ENCODE measurements at regions not wholly inside any gene's neighbourhood (a gene's known extent, or its start where the extent isn't known, plus 50 kb on each side); places are given as distances from the start of the nearest gene placed in this dataset.

DNA sequence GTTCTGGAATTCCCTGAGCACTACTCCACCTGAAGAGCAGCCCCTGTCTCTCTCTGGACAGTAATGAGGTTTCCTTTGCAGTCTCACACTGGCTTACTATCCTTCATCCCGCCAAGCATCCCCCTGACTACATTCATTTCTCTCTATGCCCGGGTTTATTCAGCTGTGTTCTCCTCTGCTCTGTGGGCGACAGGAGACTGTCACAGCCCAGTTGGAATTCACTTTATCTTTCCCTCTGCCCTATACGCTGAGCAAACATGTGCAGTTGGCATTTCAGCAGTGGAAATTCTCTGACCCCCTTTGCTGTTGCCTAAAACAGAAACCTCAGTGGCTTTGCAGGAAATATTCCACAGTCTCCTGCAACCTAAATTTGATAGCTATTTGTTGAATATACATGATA, 83.5 kb upstream of the MAX start:
- no peak for DNase-seq (ENCODE audit: low read depth)

DNA sequence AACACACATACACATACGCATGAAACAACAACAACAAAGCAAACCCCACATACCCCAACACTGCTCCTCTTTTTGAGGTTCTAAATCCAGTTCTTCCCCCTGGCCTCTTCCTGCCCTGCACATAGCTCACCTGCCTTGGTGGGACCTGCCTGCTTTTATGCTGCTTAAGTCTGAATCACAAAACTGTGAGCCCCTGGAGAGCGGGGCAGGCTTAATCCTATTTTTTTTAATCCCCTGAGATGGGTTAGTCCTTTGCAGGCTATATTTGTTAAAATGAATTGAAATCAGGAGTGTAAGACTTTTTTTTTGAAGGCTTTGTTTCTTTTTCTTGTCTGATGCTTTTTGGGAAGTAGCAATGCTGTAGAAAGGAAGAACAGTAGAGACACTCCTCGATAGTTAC, 84.6 kb upstream of the MAX start:
- DNase-seq (ENCODE audit: low read depth) = no peak

DNA sequence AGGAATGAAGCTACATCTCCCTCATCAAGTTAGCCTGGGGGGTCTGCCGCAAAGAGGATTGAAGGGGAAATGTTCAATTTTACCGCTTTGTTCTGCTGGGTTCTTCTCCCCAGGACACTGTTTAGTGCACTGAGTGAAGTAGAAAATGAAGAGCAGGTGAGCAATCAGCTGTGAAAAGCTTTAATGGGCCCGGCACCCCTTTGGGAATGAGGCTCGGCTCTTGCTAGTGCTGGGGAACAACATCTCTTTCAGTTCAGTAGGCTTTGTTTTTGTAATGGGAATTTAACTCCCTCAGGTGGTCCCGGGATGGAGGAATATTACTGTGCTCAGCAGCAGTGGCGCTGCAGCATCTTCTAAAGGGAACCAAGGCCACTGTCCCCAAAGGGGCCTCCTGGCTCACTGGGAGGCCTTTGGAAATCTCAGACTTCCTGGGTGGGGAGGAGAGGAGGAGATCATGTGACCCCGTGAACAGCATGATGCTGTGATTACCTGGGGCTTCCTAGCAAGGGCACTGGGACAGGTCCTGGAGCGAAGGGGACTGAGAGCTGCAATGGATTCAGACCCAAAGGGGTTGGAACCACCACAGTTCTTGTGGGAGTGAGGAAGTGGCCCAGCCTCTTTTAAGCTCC, 85.2 kb upstream of the MAX start:
- no peak for DNase-seq (ENCODE audit: low read depth)

DNA sequence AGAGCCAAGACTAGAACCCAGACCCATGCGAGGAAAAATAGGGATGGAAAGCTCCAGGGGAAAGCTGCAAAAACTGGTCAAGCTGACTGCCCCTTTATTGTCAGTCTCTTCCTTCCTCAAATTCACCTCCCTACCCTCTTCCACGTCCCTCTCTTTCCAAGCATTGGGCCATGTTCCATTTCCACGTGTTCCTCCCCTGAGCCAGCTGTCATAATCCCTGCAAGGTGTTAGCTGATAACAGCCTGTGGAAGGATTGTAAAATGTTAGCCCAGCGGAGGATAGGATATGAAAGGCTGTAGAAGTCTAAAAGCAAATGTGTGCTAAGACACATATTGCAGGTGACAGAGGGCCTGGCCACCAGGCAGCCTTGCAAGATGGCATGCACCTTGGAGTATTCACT, 88.0 kb upstream of the MAX start:
- DNase-seq (ENCODE audit: low read depth) = no peak

- DNase-seq (ENCODE audit: low read depth) = no peak
These were observed 89.4 kb upstream of the MAX start for GRCh38 chr14:65191716-65192115.

DNA sequence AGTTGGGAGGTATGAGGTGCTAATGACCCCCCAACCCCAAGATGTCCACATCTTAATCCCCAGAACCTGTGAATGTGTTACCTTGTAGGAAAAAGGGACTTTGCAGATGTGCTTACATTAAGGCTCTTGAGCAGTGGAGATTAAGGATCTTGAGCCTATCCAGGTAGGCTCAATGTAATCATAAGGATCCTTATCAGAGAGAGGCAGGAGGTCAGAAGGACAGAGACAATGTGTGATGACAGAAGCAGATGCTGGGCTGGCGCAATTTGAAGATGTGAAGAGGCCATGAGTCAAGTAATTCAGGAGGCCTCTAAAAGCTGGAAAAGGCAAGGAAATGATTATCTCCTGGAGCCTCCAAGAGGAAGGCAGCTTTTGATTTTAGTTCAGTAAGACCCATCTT, 90.4 kb upstream of the MAX start:
- DNase-seq (ENCODE audit: low read depth) = no peak

DNA sequence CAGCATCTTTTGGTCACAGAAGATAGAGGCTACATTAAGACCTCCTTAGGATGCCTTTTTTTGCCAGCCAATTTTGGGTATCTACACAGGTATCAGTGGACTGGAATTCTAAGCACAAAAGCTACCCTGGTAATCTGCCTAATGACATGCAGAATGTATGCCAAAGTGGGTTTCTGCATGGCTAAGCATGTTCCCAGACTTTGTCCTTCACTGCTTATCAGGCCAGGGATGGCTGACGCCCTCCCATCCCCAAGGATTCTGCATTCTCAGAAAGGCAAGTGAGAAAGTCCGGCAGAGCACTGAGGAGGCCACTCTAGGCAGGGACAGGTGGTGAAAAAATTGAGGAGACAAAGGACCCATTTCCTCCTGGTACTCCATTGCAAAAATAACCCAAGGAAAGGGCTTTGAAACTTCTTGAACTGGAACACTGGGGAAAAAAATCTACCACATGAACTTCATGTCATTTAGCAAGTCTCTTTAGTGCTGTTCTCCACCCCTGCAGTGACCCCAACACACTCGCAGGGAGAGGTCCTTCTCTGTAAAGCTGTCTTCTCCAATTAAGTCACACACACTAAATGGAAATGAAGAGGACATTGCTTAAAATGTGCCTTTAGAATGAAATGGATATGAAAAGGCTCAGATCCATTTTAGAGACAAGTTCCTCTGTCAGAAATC, 91.7 kb upstream of the MAX start:
- DNase-seq (ENCODE audit: low read depth) = no peak

GRCh38 chr14:65195042-65195719, 92.9 kb upstream of the MAX start:
- DNase-seq (ENCODE audit: low read depth) = no peak

DNA sequence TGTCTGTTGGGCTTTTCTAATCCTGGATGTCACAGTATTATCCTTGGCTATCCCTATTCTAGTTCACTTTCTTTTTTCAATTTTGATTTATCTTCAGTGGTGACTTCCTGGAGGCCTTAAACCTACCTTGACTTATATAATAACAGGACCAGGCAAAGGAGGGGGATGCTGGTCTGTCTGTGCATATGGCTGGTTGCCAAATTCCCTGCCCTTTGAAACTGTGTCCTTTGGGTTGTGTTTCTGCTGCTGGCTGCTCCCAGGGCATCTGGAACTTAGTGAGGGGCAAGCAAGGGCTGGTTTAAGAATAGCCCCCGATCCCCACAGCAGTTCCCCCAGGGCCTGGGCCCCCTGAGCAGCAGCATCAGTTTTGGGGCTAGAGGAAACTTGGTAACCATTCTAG, 96.0 kb upstream of the MAX start:
- DNase-seq (ENCODE audit: low read depth) = no peak

DNA sequence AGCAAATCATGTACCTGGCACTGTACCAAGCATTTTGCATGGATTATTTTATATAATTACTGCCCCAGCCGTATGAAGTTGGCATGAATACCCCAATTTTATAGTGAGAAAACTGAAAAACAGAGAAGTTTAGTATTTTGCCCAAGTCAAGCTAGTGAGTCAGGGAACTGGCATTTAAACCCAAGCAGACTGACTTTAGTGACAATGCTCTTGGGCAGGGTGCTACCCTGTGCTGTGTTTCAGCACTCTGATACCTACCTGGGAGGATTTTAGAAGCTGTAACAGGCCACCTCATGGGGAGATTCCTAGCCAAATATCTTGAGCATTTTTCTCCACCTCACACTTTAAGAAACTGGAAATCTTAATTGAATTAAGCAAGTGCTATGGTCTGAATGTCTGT, 98.1 kb upstream of the MAX start:
- DNase-seq (ENCODE audit: low read depth) = no peak

GRCh38 chr14:65203574-65203973, 101.3 kb upstream of the MAX start:
- DNase-seq (ENCODE audit: low read depth) = no peak

DNA sequence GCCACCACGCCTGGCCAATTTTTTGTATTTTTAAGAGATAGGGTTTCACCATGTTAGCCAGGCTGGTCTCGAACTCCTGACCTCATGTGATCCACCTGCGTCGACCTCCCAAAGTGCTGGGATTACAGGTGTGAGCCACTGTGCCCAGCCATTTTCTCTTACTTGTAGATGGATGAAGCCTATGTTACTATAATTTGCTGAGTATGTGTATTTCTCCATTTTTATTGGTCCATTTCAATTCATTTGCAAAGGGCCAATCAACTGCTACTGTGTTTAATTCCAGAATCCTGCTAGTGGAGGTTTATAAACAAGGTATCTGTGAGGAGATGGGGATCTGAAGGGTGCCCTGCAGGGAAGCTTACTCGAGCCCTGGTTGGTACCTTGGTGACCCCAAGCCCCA, 101.7 kb upstream of the MAX start:
- no peak for DNase-seq (ENCODE audit: low read depth)

DNA sequence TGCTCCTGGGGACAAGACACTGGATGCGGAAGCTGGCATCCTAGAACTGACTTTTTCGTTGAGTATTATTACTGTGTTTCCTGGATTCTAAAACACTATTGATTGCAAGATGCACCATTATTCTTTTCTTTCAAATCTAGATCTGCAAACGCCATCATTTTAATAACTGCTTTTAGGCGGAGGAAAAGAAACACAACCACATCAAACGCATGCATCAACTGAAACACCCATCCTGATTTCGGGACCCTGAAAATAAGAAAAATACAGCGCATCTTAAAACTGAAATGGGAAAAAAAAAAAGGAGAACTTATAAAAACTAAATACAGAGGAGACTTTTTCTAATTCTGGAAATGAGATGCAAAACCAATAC, 103.7 kb upstream of the MAX start:
- DNase-seq (ENCODE audit: low read depth) = no peak

DNA sequence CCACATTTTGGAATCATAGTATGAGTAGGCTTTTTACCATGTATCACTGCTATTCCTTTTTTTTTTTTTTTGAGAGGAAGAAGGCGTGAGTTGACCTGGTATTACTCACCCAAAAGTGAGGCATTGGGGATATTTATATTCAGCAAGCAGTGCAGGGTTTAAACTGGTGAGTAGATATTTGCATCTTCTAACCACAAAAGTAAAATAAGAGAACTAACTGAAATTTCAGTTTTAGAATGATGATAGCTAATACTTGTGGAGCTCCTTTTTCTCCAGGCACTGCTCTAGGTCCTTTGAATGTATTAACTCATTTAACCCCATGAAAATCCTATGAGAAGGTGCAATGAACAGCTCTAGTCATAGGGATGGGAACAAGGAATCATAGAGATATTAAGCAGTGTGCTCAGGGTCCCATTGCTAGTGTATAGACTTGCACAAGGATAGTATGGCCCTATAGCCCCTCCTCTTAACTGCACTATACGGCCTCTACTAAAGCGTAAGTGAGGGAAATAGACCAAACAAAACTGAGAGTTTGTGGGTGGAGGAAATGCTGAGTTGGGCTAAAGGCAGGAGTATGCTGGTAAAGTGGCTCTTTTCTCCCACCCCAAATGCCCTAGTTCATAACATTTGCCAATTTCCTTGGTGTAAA, 104.3 kb upstream of the MAX start:
- DNase-seq (ENCODE audit: low read depth) = peak; percentile 63

GRCh38 chr14:65208548-65208947, 106.2 kb upstream of the MAX start:
- DNase-seq (ENCODE audit: low read depth) = no peak

DNA sequence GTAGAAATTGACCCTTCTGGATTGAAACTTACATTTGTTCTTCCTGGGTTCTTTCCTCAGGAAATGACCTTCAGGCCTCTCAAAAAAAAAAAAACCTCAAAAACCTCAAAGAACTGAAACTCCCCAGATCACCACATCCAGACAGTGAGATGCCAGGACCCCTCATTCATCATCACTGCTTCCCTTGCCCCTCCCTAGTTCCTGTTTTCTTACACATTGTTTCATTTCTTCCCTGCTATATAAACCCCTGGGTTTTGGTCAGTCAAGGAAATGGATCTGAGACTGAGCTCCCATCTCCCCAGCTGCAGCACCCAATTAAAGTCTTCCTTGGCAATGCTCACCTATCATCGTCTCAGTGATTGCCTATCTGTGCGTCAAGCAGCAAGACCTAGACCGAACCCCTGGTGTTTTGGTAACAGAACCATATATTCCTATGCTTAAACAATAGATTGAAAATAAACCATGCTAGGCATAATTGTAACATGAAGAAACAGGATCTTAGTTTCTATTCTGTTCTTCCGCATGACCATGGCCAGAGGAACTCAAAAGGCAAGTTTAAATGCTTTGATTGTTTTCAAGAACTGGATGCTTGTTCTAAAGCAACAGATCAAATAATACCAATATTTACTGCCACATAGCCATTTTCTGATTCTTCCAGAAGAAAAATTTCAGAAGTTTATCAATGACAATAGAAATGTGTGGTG, 108.0 kb upstream of the MAX start:
- DNase-seq (ENCODE audit: low read depth) = peak; percentile 80

GRCh38 chr14:65210822-65211182, 108.5 kb upstream of the MAX start:
- no peak for DNase-seq (ENCODE audit: low read depth)

GRCh38 chr14:65211341-65211987, 109.1 kb upstream of the MAX start:
- peak; percentile 65 for DNase-seq (ENCODE audit: low read depth)

DNA sequence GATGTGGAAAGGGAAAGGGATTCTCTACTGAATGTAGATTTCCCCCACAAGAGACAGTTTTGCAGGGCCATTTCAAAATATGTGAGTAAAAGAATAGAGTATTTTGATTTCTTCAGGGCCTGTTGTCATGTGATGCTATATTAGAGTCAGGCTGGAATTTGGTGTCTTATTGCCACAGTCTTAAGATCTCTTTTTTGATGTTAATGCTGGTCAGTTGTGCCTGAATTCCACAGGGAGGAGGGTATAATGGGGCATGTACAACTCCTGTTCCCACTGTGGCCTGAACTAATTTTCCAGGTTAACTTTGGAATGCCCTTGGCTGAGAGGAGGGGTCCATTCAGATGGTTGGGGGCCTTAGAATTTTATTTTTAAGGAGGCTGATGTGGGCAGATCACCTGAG, 111.0 kb upstream of the MAX start:
- DNase-seq (ENCODE audit: low read depth) = no peak

- no peak for DNase-seq (ENCODE audit: low read depth)
These were observed 112.4 kb upstream of the MAX start for GRCh38 chr14:65214741-65215140.

DNA sequence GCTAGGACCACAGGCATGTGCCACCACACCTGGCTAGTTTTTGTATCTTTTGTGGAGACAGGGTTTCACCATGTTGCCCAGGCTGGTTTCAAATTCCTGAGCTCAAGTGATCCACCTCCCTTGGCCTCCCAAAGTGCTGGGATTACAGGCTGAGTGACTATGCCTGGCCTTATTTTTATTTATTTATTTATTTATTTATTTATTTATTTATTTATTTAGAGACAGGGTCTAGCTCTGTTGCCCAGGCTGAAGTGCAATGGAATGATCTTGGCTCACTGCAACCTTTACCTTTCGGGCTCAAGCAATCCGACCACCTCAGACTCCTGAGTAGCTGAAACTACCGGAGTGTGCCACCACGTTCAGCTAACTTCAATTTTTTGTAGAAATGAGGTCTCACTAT, 117.0 kb upstream of the MAX start:
- DNase-seq (ENCODE audit: low read depth) = no peak

DNA sequence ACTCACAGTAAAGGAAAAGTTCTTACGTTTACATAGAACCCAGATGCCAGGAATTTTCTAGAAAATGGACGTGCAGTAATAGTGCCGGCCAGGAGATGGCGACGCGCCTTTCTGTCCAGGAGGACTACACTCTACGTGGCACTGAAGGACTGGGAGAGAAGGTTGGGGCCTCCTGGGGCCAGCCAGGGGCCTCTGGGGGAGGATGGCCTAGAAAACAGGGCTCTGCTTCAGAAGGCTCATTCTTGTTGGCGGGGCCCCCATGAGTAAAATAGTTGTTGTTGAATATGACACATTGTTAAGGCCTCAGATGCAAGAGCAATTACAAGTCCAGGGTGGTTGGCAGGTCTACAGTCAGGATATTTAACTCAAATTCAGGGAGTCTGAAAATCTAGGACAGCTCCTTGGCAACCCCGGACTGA, 120.1 kb upstream of the MAX start:
- peak; percentile 72 for DNase-seq (ENCODE audit: low read depth)
